ENCODE measurements at regions not wholly inside any gene's neighbourhood (a gene's known extent, or its start where the extent isn't known, plus 50 kb on each side); places are given as distances from the start of the nearest gene placed in this dataset.
"Not testable (repeated sequence)": the region's sequence is repeated elsewhere in the genome, so short reads cannot be mapped to it uniquely, and the experiment has no call there.

- DNase-seq = no peak
Measured at GRCh38 chr14:87286191-87286590, 706.8 kb downstream of the GALC start.

- DNase-seq = no peak
Measured at GRCh38 chr14:87285506-87285905, 707.5 kb downstream of the GALC start.

GRCh38 chr14:87283547-87283946, 709.4 kb downstream of the GALC start:
- no peak for DNase-seq

GRCh38 chr14:87282266-87282665, 710.7 kb downstream of the GALC start:
- DNase-seq = no peak

- DNase-seq = no peak
Measured at GRCh38 chr14:87278415-87278814, 714.6 kb downstream of the GALC start.

GRCh38 chr14:87271331-87271730, 721.7 kb downstream of the GALC start:
- no peak for DNase-seq

- DNase-seq = no peak
Measured at GRCh38 chr14:87268997-87269396, 724.0 kb downstream of the GALC start.

GRCh38 chr14:87264796-87265195, 728.2 kb downstream of the GALC start:
- DNase-seq = no peak

GRCh38 chr14:87264272-87264785, 728.7 kb downstream of the GALC start:
- DNase-seq = no peak

GRCh38 chr14:87261621-87262020, 731.4 kb downstream of the GALC start:
- no peak for DNase-seq

- DNase-seq = no peak
Measured at GRCh38 chr14:87260460-87260859, 732.5 kb downstream of the GALC start.

- DNase-seq = no peak
Measured at GRCh38 chr14:87257421-87257820, 735.6 kb downstream of the GALC start.

GRCh38 chr14:87255058-87255457, 737.9 kb downstream of the GALC start:
- no peak for DNase-seq

- no peak for DNase-seq
Measured at GRCh38 chr14:87254331-87254874, 738.6 kb downstream of the GALC start.

- not testable (repeated sequence) for DNase-seq
Measured at GRCh38 chr14:87253791-87254190, 739.2 kb downstream of the GALC start.

- no peak for DNase-seq
Measured at GRCh38 chr14:87252103-87252502, 740.9 kb downstream of the GALC start.

GRCh38 chr14:87251011-87251410, 742.0 kb downstream of the GALC start:
- DNase-seq = no peak

- DNase-seq = no peak
Measured at GRCh38 chr14:87241018-87241768, 751.8 kb downstream of the GALC start.

- not testable (repeated sequence) for DNase-seq
Measured at GRCh38 chr14:87240319-87240718, 752.7 kb downstream of the GALC start.

- no peak for DNase-seq
Measured at GRCh38 chr14:87233806-87234384, 759.1 kb downstream of the GALC start.

GRCh38 chr14:87233266-87233665, 759.7 kb downstream of the GALC start:
- no peak for DNase-seq

- DNase-seq = no peak
Measured at GRCh38 chr14:87231336-87232026, 761.5 kb downstream of the GALC start.

- DNase-seq = no peak
Measured at GRCh38 chr14:87230726-87231125, 762.3 kb downstream of the GALC start.

- no peak for DNase-seq
Measured at GRCh38 chr14:87229131-87229530, 763.9 kb downstream of the GALC start.

Data from stimulated activated CD8-positive, alpha-beta memory T cell treated with anti-CD3 and anti-CD28 coated beads, Interleukin-4, amount 100 ng/mL, for 48 hours (primary cell).